ENCODE measurements at regions not wholly inside any gene's neighbourhood (a gene's known extent, or its start where the extent isn't known, plus 50 kb on each side); places are given as distances from the start of the nearest gene placed in this dataset.

DNA sequence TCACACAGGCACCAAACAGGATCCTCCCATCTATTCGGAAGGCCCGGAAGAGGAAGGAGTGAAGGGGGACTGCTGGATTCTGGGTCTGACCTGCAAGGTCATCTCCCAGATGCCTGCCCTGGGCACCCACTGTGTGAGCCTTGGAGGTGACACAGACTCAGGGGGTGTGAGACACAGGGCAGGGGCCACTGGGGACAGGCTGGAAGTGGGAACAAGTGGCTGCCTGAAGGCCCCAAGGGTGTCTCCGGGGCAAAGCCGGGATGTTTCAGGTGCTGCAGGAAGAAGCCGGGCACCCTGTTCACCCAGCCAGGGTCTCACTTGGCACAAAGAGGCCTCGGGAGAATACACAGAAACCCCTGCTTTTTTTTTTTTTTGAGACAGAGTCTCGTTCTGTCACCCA is 385.5 kb downstream of the CTTN start:
- no peak for TF ChIP-seq EZH2phosphoT487 (IDR thresholded peaks at IDR 0.05; ENCODE audit: insufficient read depth, low read depth)
- TF ChIP-seq EZH2 (IDR thresholded peaks at IDR 0.05; ENCODE audit: insufficient read depth, poor library complexity, severe bottlenecking): no peak

Data from GM23248 (cell line).